ENCODE measurements at regions not wholly inside any gene's neighbourhood (a gene's known extent, or its start where the extent isn't known, plus 50 kb on each side); places are given as distances from the start of the nearest gene placed in this dataset.

- TF ChIP-seq HNF4A (CRISPR knock-in tag; IDR thresholded peaks at IDR 0.05) (peak; percentile 96), RFX1 (IDR thresholded peaks at IDR 0.05) (no peak), ZNF225 (CRISPR knock-in tag; IDR thresholded peaks at IDR 0.05) (no peak), PHF21A (CRISPR knock-in tag; IDR thresholded peaks at IDR 0.05) (peak; percentile 87), HOMEZ (CRISPR knock-in tag; IDR thresholded peaks at IDR 0.05; ENCODE audit: low read depth) (peak; percentile 91), ELF3 (CRISPR knock-in tag; IDR thresholded peaks at IDR 0.05) (peak; percentile 84), MIER3 (CRISPR knock-in tag; IDR thresholded peaks at IDR 0.05; ENCODE audit: borderline replicate concordance) (peak; percentile 82), THAP11 (CRISPR knock-in tag; IDR thresholded peaks at IDR 0.05) (no peak; the same call in 1 of the 2 replicates), MIER2 (CRISPR knock-in tag; IDR thresholded peaks at IDR 0.05) (peak; percentile 63; the same call in 1 of the 2 replicates), NR1H2 (CRISPR knock-in tag; IDR thresholded peaks at IDR 0.05; ENCODE audit: borderline replicate concordance, low read depth) (no peak), DMAP1 (CRISPR knock-in tag; IDR thresholded peaks at IDR 0.05) (peak; percentile 50; the same call in 1 of the 2 replicates), ATF2 (CRISPR knock-in tag; IDR thresholded peaks at IDR 0.05) (peak; percentile 72), NFIB (CRISPR knock-in tag; IDR thresholded peaks at IDR 0.05; ENCODE audit: borderline replicate concordance) (no peak), CC2D1A (CRISPR knock-in tag; IDR thresholded peaks at IDR 0.05) (no peak), YEATS4 (CRISPR knock-in tag; IDR thresholded peaks at IDR 0.05; ENCODE audit: borderline replicate concordance) (no peak), CEBPG (CRISPR knock-in tag; IDR thresholded peaks at IDR 0.05) (peak; percentile 89), REPIN1 (CRISPR knock-in tag; IDR thresholded peaks at IDR 0.05; ENCODE audit: borderline replicate concordance, low read depth) (no peak), NR2F2 (IDR thresholded peaks at IDR 0.05; ENCODE audit: borderline replicate concordance, low read depth) (no peak), ZNF674 (CRISPR knock-in tag; IDR thresholded peaks at IDR 0.05; ENCODE audit: low read depth) (no peak), SAP130 (CRISPR knock-in tag; IDR thresholded peaks at IDR 0.05; ENCODE audit: low read depth) (peak; percentile 70), NFKB2 (CRISPR knock-in tag; IDR thresholded peaks at IDR 0.05; ENCODE audit: borderline replicate concordance) (no peak), NFRKB (IDR thresholded peaks at IDR 0.05) (no peak), HOXD1 (CRISPR knock-in tag; IDR thresholded peaks at IDR 0.05) (no peak), FIP1L1 (IDR thresholded peaks at IDR 0.05; ENCODE audit: borderline replicate concordance, insufficient read depth, low read depth, low read length) (no peak)
- TF ChIP-seq, protein P1, sequence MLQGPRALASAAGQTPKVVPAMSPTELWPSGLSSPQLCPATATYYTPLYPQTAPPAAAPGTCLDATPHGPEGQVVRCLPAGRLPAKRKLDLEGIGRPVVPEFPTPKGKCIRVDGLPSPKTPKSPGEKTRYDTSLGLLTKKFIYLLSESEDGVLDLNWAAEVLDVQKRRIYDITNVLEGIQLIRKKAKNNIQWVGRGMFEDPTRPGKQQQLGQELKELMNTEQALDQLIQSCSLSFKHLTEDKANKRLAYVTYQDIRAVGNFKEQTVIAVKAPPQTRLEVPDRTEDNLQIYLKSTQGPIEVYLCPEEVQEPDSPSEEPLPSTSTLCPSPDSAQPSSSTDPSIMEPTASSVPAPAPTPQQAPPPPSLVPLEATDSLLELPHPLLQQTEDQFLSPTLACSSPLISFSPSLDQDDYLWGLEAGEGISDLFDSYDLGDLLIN (CRISPR knock-in tag; IDR thresholded peaks at IDR 0.05; ENCODE audit: borderline replicate concordance): no peak
- TF ChIP-seq, protein P2, sequence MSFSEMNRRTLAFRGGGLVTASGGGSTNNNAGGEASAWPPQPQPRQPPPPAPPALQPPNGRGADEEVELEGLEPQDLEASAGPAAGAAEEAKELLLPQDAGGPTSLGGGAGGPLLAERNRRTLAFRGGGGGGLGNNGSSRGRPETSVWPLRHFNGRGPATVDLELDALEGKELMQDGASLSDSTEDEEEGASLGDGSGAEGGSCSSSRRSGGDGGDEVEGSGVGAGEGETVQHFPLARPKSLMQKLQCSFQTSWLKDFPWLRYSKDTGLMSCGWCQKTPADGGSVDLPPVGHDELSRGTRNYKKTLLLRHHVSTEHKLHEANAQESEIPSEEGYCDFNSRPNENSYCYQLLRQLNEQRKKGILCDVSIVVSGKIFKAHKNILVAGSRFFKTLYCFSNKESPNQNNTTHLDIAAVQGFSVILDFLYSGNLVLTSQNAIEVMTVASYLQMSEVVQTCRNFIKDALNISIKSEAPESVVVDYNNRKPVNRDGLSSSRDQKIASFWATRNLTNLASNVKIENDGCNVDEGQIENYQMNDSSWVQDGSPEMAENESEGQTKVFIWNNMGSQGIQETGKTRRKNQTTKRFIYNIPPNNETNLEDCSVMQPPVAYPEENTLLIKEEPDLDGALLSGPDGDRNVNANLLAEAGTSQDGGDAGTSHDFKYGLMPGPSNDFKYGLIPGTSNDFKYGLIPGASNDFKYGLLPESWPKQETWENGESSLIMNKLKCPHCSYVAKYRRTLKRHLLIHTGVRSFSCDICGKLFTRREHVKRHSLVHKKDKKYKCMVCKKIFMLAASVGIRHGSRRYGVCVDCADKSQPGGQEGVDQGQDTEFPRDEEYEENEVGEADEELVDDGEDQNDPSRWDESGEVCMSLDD (CRISPR knock-in tag; IDR thresholded peaks at IDR 0.05; ENCODE audit: borderline replicate concordance): no peak
Observed at GRCh38 chr3:177523872-177524438, 326.7 kb upstream of the TBL1XR1 start (continued).
